K562 (cell line): ENCODE measurements at regions not wholly inside any gene's neighbourhood (a gene's known extent, or its start where the extent isn't known, plus 50 kb on each side); places are given as distances from the start of the nearest gene placed in this dataset.

Source experiments
- CTBP1 ChIP-seq: fragments of 450-650 bp; IDR thresholded peaks from 2 replicates; pipeline ENCODE4 v1.6.1; 2016; ENCODE audit warnings: borderline replicate concordance
- ZNF551 ChIP-seq: fragments of 250-450 bp; sonication (Bioruptor Pico); IDR thresholded peaks from 2 replicates; pipeline ENCODE4 v1.5.0; 2021; ENCODE audit warnings: mild to moderate bottlenecking, moderate library complexity
- TF ChIP-seq, protein P1 (sequence below): fragments of 250-450 bp; sonication (Bioruptor Pico); IDR thresholded peaks from 2 replicates; pipeline ENCODE4 v1.8.0; 2021; ENCODE audit warnings: borderline replicate concordance, mild to moderate bottlenecking, moderate library complexity; ENCODE audit not compliant: poor library complexity, severe bottlenecking
- TF ChIP-seq, protein P2 (sequence below), 3 experiments: IDR thresholded peaks in 2 of 3; conservative IDR thresholded peaks in 1 of 3; 2 replicates each; pipeline ENCODE4 v1.5.1; 2011 to 2012; ENCODE audit warnings: low read length in 3 of 3, mild to moderate bottlenecking in 3 of 3, control low read depth in 2 of 3, improper control_type of control experiment in 1 of 3, inconsistent platforms in 1 of 3, low read depth in 1 of 3, mixed read lengths in 1 of 3, moderate library complexity in 1 of 3; ENCODE audit not compliant: insufficient read depth in 2 of 3

DNA sequence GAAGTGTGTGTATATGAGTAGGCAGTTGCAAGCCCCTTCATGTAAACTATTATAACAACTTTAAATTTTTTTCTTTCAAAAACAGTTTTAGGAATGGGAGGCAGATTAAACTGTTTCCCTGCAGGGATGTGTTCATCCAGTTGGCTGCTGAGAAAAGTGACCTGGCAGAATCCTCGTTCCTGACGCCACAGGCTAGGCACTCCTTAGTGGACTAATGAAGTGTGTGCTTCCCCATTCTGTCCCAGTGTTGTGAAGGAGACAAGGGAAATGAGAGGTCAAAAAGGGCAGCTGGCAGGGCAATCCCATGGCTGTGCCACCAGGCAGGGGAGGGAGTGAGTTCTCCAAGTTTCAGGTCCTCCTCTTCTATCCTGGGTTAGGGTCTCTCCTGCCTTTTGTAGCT lies 59.8 kb downstream of the FOXD1 start:
- TF ChIP-seq, protein P1, sequence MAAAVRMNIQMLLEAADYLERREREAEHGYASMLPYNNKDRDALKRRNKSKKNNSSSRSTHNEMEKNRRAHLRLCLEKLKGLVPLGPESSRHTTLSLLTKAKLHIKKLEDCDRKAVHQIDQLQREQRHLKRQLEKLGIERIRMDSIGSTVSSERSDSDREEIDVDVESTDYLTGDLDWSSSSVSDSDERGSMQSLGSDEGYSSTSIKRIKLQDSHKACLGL (CRISPR knock-in tag) = no peak
- TF ChIP-seq CTBP1 = no peak
- TF ChIP-seq ZNF551 (CRISPR knock-in tag) = no peak
- TF ChIP-seq, protein P2, sequence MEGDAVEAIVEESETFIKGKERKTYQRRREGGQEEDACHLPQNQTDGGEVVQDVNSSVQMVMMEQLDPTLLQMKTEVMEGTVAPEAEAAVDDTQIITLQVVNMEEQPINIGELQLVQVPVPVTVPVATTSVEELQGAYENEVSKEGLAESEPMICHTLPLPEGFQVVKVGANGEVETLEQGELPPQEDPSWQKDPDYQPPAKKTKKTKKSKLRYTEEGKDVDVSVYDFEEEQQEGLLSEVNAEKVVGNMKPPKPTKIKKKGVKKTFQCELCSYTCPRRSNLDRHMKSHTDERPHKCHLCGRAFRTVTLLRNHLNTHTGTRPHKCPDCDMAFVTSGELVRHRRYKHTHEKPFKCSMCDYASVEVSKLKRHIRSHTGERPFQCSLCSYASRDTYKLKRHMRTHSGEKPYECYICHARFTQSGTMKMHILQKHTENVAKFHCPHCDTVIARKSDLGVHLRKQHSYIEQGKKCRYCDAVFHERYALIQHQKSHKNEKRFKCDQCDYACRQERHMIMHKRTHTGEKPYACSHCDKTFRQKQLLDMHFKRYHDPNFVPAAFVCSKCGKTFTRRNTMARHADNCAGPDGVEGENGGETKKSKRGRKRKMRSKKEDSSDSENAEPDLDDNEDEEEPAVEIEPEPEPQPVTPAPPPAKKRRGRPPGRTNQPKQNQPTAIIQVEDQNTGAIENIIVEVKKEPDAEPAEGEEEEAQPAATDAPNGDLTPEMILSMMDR (IDR thresholded peaks at IDR 0.05 in 2 of 3, conservative IDR thresholded peaks at IDR 0.05 in 1 of 3; ENCODE audit: insufficient read depth in 2 of 3, low read depth in 1 of 3, low read length in 3 of 3) = no peak
